ENCODE measurements at regions not wholly inside any gene's neighbourhood (a gene's known extent, or its start where the extent isn't known, plus 50 kb on each side); places are given as distances from the start of the nearest gene placed in this dataset.

- TF ChIP-seq POLR2A (IDR thresholded peaks at IDR 0.05) (no peak), CTCF (IDR thresholded peaks at IDR 0.05) (no peak)
Observed at GRCh38 chr11:105208019-105208418, 68.5 kb upstream of the CARD18 start.

Measured in lower leg skin (tissue), 3 donors.